Erythroblast (primary cell): ENCODE measurements at regions not wholly inside any gene's neighbourhood (a gene's known extent, or its start where the extent isn't known, plus 50 kb on each side); places are given as distances from the start of the nearest gene placed in this dataset.

ENCODE experiments used
- GATA1 ChIP-seq: IDR thresholded peaks from 2 replicates; pipeline ENCODE4 v1.6.1; 2011; ENCODE audit warnings: low read depth, mild to moderate bottlenecking, control low read depth, low read length, moderate library complexity
- POLR2A ChIP-seq: IDR thresholded peaks from 2 replicates; pipeline ENCODE4 v1.6.1; 2011; ENCODE audit warnings: mild to moderate bottlenecking, low read length

GRCh38 chr6:130613176-130613575 is 214.0 kb upstream of the SMLR1 start:
- TF ChIP-seq POLR2A (no peak), GATA1 (no peak)
